BLaER1 (cell line): ENCODE measurements at regions not wholly inside any gene's neighbourhood (a gene's known extent, or its start where the extent isn't known, plus 50 kb on each side); places are given as distances from the start of the nearest gene placed in this dataset.

ENCODE experiments used
- H3K27ac ChIP-seq: shearing (Covaris generic); formaldehyde crosslinking; 2 replicates; pipeline ENCODE4 v1.8.1; 2022
- H3K27me3 ChIP-seq: shearing (Covaris generic); formaldehyde crosslinking; 2 replicates; pipeline ENCODE4 v1.8.1; 2022
- H3K36me3 ChIP-seq: shearing (Covaris generic); formaldehyde crosslinking; 2 replicates; pipeline ENCODE4 v1.8.1; 2022
- H3K4me1 ChIP-seq: shearing (Covaris generic); formaldehyde crosslinking; 2 replicates; pipeline ENCODE4 v1.8.1; 2022
- H3K4me2 ChIP-seq: shearing (Covaris generic); formaldehyde crosslinking; 2 replicates; pipeline ENCODE4 v1.8.1; 2022
- H3K4me3 ChIP-seq: shearing (Covaris generic); formaldehyde crosslinking; 2 replicates; pipeline ENCODE4 v1.8.1; 2022
- H3K9ac ChIP-seq: shearing (Covaris generic); formaldehyde crosslinking; 2 replicates; pipeline ENCODE4 v1.8.1; 2022
- H3K9me3 ChIP-seq: shearing (Covaris generic); formaldehyde crosslinking; 2 replicates; pipeline ENCODE4 v1.8.1; 2022
- H4K20me1 ChIP-seq: shearing (Covaris generic); formaldehyde crosslinking; 2 replicates; pipeline ENCODE4 v1.8.1; 2022
- Cebpa-rat ChIP-seq: shearing (Covaris generic); IDR thresholded peaks from 2 replicates; pipeline ENCODE4 v1.8.1; 2022

DNA sequence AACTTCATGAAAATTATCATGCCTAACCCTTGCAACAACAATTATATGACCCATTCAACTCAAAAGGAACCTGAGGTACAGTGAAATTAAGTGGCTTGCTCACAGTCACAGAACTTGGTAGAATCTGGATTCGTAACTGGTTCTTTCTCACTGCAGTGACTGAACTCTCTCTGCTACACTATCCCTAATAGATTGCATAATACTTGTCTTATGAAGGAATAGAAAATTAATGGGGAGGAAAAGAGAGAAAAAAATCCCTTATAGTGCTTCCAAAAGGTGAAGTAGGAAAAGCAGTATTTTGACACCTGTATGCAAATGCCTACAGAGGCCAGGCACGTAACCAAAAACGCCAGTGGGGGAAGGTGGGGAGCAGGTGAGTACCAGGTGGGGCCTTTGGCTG lies 186.6 kb downstream of the LY86 start:
- no peak for TF ChIP-seq Cebpa-rat
- H3K4me2 ChIP-seq, result no peak overlapping the region
- no peak overlapping the region for H3K27ac ChIP-seq
- H3K4me1 ChIP-seq, result no peaks in the 10 kb centered on the region
- no peaks in the 10 kb centered on the region for H3K36me3 ChIP-seq
- H3K9ac ChIP-seq, result no peak overlapping the region
- peaks cover 4% of the 10 kb centered on the region; the same call in 1 of the 2 replicates for H3K9me3 ChIP-seq
- H3K27me3 ChIP-seq, result no peaks in the 10 kb centered on the region
- H3K4me3 ChIP-seq, result no peak overlapping the region
- no peaks in the 10 kb centered on the region for H4K20me1 ChIP-seq

DNA sequence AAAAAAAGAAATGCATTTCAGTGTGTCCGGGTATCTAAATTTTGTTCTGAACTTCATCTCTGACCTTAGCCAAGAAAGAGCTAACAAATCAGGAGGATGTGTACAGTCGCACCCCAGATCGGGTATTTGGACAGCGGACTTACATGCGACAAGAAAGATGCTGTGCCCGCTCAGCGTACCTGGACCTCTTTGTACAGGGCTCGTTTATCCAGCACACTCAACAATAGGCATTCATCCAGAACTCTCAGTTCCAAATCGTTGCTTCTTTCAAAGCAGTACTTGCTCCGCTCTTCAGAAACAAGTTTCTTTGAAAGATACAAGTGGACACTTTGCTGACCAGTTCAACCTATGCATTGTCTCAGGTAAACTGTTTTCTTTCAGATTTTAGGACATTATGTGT lies 191.7 kb downstream of the LY86 start:
- H3K9me3 ChIP-seq, result peaks cover 4% of the 10 kb centered on the region; the same call in 1 of the 2 replicates
- no peak overlapping the region for H3K4me3 ChIP-seq
- H3K36me3 ChIP-seq, result no peaks in the 10 kb centered on the region
- no peak for TF ChIP-seq Cebpa-rat
- H3K27me3 ChIP-seq, result no peaks in the 10 kb centered on the region
- H3K27ac ChIP-seq, result no peak overlapping the region
- H3K9ac ChIP-seq, result no peak overlapping the region
- H3K4me1 ChIP-seq, result no peaks in the 10 kb centered on the region
- H3K4me2 ChIP-seq, result no peak overlapping the region
- no peaks in the 10 kb centered on the region for H4K20me1 ChIP-seq

DNA sequence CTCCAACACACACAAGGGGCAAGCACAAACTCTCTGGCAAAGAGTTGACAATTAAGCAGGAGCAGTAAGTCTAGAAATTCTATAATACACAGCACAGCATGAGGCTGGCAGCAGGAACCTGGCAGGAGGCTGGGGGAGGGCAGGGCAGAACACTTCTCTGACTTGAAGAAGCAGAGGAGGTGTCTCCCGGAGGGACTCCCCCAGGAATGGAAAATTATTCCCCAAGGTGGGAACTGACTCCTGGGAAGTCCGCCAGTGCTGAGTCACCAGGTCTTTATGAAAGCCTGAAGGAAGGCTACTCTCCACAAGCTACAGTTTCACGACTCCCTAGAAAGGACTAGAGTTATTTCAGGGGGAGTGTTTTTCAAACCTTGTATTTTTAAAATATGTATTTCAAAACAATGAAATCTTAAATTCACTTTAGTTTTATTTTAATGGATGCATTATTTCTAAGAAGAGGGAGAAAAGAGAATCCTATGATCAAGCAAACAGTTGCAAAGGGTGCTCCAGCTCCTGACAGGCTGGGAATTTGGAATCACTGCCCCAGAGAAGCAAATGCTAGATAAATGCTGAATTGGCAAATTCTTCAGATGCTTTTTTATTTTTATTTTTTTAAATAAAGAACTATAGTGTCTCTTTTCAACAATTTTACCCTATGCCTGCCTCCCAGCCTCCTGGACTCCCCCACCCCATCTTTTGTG lies 192.8 kb downstream of the LY86 start:
- no peak overlapping the region for H3K9ac ChIP-seq
- no peaks in the 10 kb centered on the region for H3K27me3 ChIP-seq
- no peak overlapping the region for H3K4me3 ChIP-seq
- H3K27ac ChIP-seq, result no peak overlapping the region
- H4K20me1 ChIP-seq, result no peaks in the 10 kb centered on the region
- H3K4me2 ChIP-seq, result no peak overlapping the region
- H3K4me1 ChIP-seq, result no peaks in the 10 kb centered on the region
- H3K9me3 ChIP-seq, result peaks cover 4% of the 10 kb centered on the region; the same call in 1 of the 2 replicates
- no peak for TF ChIP-seq Cebpa-rat
- H3K36me3 ChIP-seq, result no peaks in the 10 kb centered on the region

DNA sequence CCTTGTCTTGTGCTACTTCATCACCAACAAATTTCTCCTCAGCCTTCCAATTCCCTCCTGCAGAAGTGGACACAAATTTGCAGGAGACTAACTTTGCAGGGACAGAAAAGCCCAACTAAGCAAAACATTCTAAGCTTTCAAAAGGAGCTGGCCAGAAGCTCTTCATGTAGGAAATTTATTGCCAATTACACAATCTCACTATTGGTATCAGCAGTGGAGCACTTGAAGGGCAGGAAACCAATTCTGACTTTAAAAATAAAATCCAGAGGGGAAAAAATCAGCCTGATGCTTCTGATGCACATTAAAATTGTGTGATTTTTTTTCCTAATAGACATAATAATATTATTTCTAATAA lies 193.3 kb downstream of the LY86 start:
- Histone ChIP-seq H3K4me1 (no peaks in the 10 kb centered on the region), H3K9ac (no peak overlapping the region), H4K20me1 (no peaks in the 10 kb centered on the region), H3K27me3 (no peaks in the 10 kb centered on the region), H3K4me2 (no peak overlapping the region), H3K4me3 (no peak overlapping the region), H3K36me3 (no peaks in the 10 kb centered on the region), H3K27ac (no peak overlapping the region), H3K9me3 (peaks cover 2% of the 10 kb centered on the region; the same call in 1 of the 2 replicates)
- no peak for TF ChIP-seq Cebpa-rat

DNA sequence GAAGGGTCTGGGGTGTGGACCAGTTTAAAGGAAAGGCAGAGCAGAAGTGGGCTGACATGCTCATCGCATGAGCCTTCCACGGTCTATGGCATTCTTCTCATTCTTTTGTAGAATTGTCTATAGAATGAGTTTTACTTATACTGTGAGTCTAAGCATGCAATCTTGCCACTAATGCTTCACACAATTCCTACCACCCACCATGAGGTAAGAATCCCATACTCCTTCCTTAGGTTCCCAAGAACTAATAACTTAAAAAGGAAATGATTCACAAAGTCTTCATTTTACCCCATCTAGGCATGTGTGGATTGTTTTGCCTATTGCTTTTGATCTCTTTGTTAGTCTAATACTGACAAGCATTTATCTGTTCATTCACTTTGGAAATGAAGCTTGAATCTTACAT lies 195.2 kb downstream of the LY86 start:
- no peak overlapping the region for H3K4me3 ChIP-seq
- H3K27me3 ChIP-seq, result no peaks in the 10 kb centered on the region
- no peaks in the 10 kb centered on the region for H3K36me3 ChIP-seq
- H3K9ac ChIP-seq, result no peak overlapping the region
- H3K4me1 ChIP-seq, result no peaks in the 10 kb centered on the region
- no peaks in the 10 kb centered on the region for H4K20me1 ChIP-seq
- H3K27ac ChIP-seq, result no peak overlapping the region
- no peaks in the 10 kb centered on the region; the same call in 1 of the 2 replicates for H3K9me3 ChIP-seq
- no peak for TF ChIP-seq Cebpa-rat
- no peak overlapping the region for H3K4me2 ChIP-seq

DNA sequence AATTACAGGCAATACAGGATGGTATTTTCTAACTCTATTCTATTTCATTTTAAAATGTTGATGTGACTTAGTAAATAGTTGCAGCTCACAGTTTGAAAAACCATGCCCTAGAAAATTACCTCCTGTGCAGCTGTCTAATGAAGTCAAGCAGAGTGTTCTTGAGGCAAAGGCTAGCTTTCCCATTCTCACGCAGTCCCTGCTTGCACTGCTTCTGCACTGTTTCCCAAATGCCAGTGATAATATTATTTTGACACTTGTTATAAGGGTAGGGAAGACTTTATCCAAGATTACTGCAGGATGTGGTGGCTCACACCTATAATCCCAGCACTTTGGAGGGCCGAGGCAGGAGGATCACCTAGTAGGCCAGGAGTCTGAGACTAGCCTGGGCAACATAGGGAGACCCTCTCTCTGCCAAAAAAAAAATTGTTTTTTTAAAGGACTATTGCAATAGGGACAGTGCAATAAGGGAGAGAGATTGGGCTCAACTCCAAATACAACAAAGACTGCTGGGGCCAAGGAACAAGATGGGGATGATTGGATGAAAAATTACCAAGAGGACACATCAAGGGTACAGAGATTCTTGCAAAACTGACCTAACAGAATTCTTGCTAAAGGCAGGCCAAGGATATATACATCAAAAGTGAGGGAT lies 196.1 kb downstream of the LY86 start:
- no peak overlapping the region for H3K4me3 ChIP-seq
- H3K9me3 ChIP-seq, result no peaks in the 10 kb centered on the region
- H3K4me1 ChIP-seq, result peaks cover 8% of the 10 kb centered on the region
- H4K20me1 ChIP-seq, result no peaks in the 10 kb centered on the region
- no peak for TF ChIP-seq Cebpa-rat
- H3K27me3 ChIP-seq, result no peaks in the 10 kb centered on the region
- no peak overlapping the region for H3K4me2 ChIP-seq
- no peaks in the 10 kb centered on the region for H3K36me3 ChIP-seq
- H3K27ac ChIP-seq, result no peak overlapping the region
- H3K9ac ChIP-seq, result no peak overlapping the region

DNA sequence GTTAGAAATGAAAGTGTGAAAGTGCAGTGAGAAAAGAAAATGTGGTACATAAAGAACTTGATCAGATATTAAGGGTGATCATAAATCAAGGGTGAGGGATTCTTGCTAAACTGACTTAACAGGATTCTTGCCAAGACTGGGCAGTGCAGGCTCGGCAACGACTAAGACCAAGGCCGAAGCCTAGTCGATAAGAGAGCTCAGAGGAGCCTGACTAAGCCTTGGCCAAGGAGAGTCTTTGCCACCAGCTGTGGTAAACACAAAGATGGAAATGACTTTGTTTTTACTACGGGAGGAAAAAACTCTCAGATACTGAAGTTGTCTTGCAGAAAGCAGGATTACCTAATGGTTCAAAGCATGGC lies 196.6 kb downstream of the LY86 start:
- no peak overlapping the region for H3K4me3 ChIP-seq
- no peaks in the 10 kb centered on the region for H3K9me3 ChIP-seq
- H3K4me1 ChIP-seq, result peaks cover 13% of the 10 kb centered on the region
- no peaks in the 10 kb centered on the region for H3K36me3 ChIP-seq
- no peaks in the 10 kb centered on the region for H3K27me3 ChIP-seq
- H4K20me1 ChIP-seq, result no peaks in the 10 kb centered on the region
- no peak overlapping the region for H3K9ac ChIP-seq
- no peak overlapping the region for H3K4me2 ChIP-seq
- no peak for TF ChIP-seq Cebpa-rat
- H3K27ac ChIP-seq, result no peak overlapping the region

DNA sequence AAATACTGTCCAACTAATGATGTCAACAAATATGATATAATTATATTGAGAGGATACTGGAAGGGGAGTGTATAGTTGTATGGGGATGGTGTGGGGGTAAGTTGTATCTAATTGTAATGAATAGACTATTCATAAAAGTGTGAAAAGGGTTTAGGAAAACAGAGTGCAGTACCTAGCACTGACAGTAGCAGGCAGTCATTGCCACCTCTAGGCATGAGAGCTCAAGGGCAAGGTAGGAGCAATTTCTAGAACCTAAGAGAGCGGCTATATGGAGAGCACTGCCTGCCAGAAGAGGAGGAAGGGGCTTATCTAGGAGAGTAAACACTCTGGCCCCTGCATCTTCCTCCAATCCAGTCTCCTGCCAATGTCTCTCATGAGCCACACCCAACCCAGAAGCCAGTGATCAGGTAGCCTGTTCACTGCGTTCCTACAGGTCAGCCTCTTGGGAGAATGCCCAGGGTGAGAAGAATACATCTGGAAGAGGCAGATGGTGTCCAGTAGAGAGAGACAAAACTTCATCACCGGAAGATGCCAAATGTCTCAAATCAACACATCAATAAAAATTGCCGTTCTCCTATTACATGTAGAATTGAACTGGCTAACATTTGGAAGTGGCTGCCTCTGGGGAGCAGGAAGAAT lies 200.0 kb downstream of the LY86 start:
- H3K4me1 ChIP-seq, result peaks cover 34% of the 10 kb centered on the region
- H3K36me3 ChIP-seq, result no peaks in the 10 kb centered on the region
- no peaks in the 10 kb centered on the region for H4K20me1 ChIP-seq
- H3K27ac ChIP-seq, result no peak overlapping the region
- H3K9me3 ChIP-seq, result no peaks in the 10 kb centered on the region
- no peak overlapping the region for H3K4me2 ChIP-seq
- H3K27me3 ChIP-seq, result no peaks in the 10 kb centered on the region
- H3K9ac ChIP-seq, result no peak overlapping the region
- no peak for TF ChIP-seq Cebpa-rat
- no peak overlapping the region for H3K4me3 ChIP-seq

DNA sequence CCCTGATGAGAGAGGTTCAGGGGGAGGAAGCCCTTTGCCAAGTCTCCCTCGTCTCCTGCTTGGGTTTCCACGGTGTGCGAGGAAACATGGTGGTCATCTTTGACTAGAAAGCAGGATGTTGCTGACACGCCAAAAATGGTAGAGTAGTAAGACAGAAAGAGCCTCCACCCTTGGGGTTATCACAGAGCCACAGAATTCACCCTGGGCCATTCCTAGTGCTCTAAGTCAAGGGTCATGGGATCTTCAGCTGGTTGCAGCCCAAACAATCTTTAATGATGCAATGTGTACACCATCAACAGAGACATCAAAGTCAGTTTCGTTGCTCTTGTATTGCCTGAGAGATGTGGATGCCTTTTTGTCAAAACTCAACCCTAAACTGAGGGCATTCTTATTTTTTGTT lies 201.9 kb downstream of the LY86 start:
- H3K27ac ChIP-seq, result no peak overlapping the region

DNA sequence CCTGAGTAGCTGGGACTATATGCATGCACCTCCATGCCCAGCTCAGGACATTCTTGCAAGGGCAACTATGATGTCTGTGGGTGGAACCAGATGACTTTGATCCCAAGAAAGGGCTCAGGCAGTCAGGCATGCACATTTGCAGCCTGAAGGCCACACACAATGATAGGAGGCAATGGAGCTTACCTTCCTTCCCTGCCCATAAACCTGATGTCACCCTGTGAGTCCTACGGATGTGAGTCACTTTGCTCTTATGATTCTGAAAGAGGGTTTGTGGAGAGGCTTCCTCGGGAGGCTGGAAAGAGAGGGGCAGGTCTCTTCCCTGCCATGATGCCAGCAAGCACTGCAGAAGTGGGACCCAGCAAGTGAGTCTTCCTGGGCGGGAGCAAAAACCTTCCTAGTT lies 202.4 kb downstream of the LY86 start:
- Histone ChIP-seq H3K9me3 (no peaks in the 10 kb centered on the region), H3K27ac (no peak overlapping the region), H3K36me3 (no peaks in the 10 kb centered on the region), H3K4me3 (no peak overlapping the region), H3K4me1 (peaks cover 48% of the 10 kb centered on the region), H3K27me3 (no peaks in the 10 kb centered on the region), H4K20me1 (no peaks in the 10 kb centered on the region), H3K4me2 (peak overlapping the region; percentile 18; the same call in 1 of the 2 replicates), H3K9ac (no peak overlapping the region)
- no peak for TF ChIP-seq Cebpa-rat

More for the DNA sequence above, 201.9 kb downstream of the LY86 start:
- Histone ChIP-seq H3K9ac (no peak overlapping the region), H3K9me3 (no peaks in the 10 kb centered on the region), H4K20me1 (no peaks in the 10 kb centered on the region), H3K4me1 (peaks cover 48% of the 10 kb centered on the region), H3K4me3 (no peak overlapping the region), H3K27me3 (no peaks in the 10 kb centered on the region), H3K36me3 (no peaks in the 10 kb centered on the region), H3K4me2 (peak overlapping the region; percentile 71)
- TF ChIP-seq Cebpa-rat, result no peak
